HG03342 (cell line): ENCODE measurements at regions not wholly inside any gene's neighbourhood (a gene's known extent, or its start where the extent isn't known, plus 50 kb on each side); places are given as distances from the start of the nearest gene placed in this dataset.

Source experiments
- ATAC-seq: cut with Tn5 transposase; IDR thresholded peaks from one replicate; pipeline ENCODE4 v1.9.1; 2021; ENCODE audit warnings: mild to moderate bottlenecking, moderate library complexity; ENCODE audit not compliant: unreplicated experiment

DNA sequence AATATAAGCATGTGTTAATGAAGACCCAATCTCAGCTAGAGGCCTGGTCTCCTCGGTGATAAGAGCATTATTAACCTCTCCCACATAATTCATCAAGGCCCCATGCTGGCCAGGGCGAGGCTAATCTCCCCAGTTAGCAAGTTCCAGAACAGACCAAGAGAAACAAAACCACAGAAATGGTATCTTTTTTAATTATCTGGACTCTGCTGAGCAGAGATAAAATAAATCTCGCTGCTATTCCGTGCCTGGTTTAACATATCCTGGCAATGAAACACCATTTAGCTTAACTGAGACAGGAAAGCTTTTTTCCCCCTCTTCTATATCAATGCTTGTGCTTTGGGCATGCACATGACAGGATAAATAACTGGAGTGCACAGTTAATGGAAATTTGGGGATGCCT lies 72.5 kb upstream of the ARHGEF3 start:
- no peak for ATAC-seq

DNA sequence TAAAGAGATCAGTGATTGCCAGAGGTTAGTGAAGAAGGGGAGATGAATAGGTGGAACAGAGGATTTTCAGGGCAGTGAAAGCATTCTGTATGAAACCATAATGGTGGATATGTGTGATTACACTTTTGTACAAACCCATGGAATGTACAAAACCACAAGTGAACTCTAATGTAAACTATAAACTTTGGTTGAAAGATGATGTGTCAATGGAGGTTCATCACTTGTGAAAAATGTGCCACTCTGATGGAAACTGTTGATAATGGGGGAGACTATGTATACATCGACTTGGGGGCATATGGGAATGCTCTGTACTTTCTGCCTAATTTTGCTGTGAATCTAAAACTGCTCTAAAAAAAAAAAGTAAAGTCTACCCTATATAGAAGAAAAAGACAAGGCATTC lies 68.7 kb upstream of the ARHGEF3 start:
- no peak for ATAC-seq

DNA sequence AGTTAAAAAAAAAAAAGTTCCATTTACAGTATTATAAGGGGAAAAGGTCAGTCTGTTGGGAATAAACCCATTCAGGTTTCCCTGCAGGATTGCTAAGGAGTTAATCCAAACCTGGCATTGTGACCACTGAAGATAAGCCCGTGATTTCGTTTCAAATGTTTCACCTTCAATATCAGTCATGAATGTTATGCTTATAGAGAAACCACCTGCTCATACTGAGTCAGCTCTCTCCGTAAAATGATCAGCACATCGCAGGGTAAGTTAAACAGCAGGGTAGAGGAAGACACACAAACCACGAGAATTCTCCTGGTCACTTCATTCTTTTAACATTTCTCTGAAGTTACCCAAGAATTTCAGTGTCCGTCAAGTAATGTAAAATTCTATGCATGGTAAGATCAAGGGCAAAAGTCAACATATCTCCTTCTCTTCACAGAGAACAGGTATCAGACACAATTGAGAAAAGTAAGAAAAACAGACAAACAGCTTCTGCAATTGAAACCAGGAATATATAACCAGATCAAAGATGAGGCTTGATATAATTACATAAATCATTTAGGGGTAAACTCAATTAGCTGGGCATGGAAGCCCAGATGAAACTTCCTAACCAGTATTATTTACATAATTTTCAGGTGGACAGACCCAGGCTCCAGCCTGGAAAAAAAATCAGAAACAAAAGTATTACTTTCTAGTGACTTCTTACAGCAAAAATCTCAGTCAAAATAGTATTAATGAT lies 67.6 kb upstream of the ARHGEF3 start:
- ATAC-seq, result no peak

DNA sequence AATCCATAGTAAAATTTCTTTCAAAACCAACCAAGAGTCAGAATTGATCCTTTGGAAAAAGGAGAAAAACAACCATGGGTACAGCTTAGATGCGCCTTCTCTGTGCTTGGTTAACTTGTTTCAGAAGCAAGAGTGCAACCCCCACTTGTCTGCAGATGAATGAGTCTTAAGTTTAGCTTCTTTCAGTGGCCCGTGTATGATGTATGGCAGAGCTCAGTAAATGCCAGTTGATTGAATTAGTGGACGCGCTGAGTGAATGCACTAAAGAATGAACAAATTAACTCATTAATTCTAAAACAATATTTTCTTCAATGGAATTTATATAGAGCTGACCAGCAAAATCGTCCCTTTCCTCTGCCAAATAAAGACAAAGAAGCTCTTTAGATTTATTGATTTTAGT lies 67.0 kb upstream of the ARHGEF3 start:
- ATAC-seq, result no peak

DNA sequence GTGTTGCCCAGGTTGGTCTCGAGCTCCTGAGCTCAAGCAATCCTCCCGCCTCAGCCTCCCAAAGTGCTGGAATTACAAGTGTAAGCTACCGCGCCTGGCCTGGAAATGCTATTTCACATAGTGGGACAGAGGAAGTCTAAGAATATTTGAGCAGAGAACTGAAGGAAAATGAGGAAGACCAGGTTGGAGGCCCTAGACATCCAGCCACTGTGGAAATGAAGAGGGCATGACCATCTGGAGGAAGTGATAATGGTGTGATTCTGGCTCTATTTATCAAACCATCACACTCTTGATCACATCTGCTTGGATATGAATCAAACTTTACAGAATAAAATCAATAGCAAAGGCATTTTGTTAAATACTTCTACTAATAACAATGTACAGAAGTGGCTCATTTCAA lies 65.9 kb upstream of the ARHGEF3 start:
- ATAC-seq, result no peak

DNA sequence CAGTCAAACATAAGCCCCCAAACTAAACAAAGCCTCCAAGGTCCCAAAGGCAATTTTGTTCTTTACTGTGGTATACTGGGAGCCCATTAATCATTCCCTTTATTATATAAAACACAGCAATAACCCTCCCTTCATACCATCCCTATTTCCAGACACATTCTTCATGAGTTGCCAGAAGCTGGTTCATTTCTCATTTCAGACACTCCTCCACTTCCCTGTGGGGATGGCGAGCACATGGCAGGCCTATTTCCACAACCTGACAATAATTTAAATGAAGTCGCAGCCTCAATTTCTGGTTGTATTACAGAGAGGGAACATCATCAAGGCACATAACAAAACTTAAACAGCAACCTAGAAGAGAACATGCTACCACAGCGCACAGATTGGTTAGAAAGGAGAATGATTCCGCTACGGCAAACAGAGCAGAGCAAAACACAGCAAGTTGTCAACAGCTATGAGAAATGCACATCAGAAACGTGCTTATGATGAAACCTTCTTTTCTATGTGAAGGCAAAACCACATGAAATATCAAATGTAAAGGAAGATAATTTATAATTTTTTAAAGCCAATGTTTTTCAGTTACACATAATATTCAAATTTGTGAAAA lies 63.3 kb upstream of the ARHGEF3 start:
- ATAC-seq, result no peak

DNA sequence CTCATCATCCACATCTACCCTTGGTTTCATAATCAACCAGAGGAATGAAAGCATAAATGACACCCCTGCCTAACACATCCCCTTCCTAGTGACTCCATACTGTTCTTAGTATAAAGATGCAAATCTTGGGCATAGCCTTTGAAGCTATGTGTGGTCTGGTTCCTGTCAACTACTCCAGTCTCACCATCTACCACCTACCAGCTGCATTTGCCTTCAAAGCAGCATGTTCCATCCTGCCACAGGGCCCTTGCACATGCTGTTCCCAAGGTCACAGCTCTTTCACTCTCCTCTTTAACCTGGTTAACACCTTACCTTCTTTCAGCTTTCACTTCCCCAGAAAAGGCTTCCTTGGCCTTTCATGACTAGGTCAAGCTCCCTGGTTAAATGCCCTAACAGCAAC lies 62.3 kb upstream of the ARHGEF3 start:
- no peak for ATAC-seq

DNA sequence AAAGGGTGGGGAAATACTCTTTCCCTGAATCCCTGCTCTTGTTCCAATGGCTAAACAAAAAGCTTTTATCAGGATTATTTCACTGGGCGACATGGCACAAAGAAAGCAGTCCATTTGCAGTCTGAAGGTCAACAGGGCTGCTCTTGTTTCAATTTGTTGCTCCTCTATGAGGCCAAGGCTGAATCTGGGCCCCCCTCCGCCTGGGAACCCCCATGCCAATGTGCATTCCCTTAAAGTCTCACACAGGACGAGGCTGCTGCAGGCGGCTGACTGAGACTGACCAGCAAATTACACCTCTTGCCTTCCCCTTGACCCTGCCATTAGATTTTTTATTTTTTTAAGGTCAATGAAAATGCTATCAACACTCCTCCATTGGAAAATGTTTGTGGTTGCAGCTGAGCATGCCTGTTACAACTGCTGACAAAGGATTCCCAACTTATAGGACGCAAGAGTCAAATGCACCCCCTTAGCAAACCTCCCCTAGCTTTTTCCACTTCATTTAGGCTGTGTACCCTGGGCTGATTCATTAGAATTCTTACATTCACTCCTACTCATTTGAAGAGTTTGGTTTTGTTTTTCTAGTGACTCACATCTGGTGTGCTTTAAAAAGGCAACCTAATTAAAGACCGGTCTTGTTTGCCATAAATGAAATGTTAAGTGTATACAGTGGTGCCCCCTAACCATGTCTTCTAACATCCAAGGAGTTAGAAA lies 60.8 kb upstream of the ARHGEF3 start:
- ATAC-seq, result no peak

DNA sequence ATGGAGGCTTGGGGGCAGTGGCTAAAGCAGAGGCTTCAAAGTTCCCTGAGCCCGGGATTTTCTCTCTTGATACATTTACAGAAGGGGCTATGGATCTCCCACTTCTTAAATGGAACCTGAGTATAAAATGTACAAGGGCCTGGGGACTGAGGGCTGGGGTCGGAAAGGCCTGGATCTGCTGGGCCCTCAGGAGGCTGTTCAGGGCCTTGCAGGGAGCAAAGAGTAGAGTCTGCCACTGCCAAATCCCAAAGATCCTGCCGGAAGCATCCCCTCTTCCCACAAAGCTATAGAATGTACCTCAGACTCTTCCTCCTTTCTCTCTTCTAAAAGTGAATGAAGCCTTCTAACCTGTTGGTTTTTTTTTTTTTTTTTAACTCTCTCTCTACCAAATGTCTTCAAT lies 59.8 kb upstream of the ARHGEF3 start:
- no peak for ATAC-seq

DNA sequence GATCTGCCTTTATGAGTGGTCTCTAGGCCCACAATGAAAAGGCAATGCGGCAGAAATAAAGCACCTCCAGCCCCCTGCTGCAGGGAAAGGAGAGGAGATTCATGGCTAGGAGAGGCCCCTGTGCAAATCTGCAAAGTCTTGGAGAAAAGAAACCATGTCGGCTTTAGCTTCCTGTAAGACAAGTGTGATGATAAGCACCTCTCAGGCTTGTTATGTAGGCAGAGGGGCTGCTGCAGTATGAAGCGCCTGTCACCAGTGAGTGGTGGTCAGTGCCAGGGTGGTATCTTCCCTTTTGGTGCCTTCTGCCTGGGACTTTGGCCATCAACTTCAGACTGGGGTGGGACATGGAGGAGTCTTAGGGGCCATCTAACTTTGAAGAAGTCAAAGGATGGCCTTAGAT lies 59.2 kb upstream of the ARHGEF3 start:
- ATAC-seq, result no peak

DNA sequence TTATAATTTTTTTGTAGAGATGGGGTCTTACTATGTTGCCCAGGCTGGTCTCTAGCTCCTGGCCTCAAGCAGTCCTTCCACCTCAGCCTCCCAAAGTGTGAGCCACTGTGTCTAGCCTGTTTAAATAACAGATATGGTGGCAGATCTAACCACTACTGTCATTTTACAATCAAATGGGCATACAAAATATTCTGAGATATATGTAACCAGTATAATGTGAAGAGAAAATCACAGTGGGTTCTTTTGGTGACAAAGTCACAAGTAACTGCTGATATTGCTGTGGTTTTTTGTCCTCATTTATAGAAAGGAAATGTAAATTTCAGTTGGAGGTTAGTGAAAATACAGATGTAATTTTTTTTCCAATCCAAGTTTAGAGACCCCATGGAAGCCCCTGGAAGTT lies 58.6 kb upstream of the ARHGEF3 start:
- ATAC-seq, result no peak

DNA sequence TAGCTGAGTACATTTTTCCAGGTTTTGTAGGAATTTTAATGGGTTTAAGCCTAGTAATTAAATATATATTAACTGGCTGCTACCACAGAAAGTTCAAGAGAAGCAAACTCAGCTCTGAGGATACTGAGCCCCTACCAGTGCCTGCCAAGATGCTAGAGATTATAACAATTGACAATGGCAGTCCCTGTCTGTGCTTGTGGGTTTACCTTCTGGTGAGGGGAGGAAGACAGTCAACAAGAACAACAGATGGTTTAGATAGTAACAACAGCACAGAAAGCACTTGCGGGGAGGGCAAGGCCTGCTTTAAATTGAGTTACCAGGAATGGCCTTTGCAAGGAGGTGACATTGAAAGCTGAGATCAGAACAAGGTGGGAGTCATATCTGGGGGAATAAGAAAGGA lies 56.6 kb upstream of the ARHGEF3 start:
- ATAC-seq, result no peak

DNA sequence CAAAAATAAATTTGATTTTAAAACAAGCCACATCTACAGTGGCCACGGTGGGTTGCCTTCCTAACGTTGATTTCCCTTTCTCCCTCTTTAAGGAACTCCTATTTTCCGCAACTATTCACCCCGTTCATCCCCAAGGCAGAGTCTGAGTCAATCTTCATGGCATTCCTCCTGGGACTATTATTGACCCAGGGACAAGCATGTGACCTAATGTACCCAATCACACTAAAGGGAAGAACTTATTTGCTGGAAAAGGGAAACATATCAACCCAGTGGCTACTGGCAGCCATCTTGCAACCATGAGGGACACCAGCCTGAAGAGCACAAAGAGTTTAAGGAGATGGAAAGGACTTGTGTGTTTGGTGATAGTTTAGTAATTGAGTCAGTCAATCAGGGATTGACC lies 55.4 kb upstream of the ARHGEF3 start:
- ATAC-seq, result no peak

DNA sequence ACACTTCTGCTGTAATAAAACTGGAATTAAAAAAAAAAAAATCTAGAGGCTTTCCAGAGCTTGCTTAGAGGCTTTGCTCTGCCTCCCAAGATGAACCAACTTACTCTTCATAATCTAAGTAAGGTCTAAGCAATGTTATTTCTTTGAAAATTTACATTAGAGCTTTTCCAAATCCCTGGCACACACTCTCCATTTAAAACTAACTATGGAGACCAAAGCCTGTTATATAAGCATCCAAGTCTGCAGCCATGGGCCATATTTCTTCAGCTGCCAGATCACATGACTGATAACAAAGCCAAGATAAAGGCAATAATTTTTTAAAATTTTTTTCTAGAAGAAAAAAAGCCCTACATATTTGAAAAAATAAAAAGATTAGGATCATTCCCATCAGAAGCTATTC lies 55.0 kb upstream of the ARHGEF3 start:
- no peak for ATAC-seq

DNA sequence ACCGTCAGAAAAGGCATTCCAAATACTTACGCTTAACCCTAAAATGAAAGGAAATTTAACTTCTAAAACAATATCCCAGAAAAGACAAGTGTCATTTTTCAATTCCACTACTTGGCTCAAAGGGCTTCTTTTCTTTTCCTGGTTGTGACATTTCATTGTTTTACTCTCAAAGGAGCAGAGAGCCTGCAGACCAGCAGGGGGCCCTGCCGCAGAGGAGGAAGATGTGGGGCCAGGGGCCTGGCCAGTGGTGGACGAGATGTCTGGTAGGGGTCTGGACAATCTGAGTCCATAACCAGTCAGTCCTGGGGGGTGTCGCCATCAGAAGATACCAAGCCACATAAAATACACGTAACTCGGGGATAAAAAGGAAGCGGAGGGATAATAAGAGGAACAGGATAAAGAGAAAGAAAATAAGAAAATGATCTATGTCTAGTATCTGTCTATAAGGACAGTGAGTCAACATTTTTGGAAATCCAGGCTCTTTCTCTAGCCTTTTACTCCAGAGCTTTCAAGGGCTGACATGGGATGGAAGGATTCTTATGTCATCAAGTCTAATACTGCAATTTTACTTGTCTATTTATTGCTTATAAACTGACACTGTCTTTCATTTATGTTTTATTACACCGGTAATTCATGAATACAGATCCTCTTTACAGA lies 54.2 kb upstream of the ARHGEF3 start:
- no peak for ATAC-seq

DNA sequence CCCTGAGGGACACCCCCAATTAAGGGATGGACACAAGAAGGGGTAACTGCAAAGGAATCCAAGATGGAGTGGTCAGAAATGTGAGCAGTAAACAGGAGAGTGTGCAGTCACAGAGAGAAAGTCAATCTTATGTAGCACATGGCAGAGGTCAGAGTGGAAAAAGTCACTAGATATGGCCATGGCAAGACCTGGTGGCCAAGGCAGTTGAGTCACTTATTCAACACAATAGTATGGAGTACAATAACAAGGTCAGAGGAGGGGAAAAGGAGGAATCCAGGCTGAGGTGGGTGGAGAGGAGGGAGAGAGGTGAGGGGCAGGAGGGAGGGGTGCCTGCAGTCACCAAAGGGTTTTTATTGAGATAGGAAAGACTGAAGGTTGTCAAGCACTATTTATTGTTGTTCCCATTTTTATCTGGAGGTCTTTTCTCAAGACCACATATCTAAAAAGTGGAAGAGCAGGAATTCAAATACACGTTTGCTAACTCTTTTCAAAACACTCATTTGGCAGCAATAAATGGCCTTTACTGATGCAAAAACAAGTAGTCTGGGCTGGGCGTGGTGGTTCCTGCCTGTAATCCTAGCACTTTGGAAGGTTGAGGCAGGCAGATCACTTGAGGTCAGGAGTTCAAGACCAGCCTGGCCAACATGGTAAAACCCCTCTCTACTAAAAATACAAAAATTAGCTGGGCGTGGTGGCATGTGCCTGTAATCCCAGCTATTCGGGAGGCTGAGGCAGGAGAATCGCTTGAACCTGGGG lies 53.3 kb upstream of the ARHGEF3 start:
- ATAC-seq, result no peak

DNA sequence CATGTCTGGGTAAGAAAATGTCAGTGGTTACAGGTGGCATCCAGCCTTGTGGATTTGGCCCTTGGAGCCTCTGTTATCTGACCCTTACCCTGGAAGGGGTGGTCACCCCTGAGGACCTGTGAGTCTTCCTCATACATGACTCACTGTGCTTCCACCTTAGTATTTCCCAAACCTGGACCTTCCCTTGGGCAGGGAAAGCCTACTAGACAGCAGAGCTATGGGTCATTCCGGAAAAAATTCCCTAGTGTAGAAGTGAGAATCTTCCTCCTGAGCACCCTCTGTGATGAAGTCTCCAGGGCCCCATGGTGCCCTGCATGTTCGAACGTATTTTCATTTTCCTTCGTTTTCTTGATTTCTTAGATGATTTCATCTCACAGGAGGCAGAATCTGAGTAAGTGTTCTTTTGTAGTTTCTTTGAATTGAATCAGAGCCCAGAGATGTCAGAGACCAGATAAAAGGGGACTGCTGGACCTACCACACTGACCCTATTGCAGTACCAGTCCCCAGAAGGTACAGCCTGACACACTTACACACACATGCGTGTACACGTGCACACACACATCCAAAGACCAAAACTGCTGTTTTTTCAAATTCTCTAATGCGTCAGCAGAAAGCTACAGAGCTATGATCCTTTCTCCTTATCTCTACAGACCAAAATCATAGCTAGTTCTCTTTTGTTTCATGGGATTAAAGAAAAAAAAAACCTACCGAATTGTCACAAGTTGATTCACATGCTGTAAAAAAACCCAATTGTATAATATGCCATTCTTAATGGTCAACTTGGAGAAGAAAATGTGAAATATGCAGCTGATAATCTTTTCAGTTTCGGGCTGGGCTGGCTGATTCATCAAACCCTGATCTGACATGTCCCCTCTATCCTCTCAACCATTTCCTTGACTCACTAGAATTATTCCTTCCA lies 50.5 kb upstream of the ARHGEF3 start:
- no peak for ATAC-seq
